ENCODE measurements at regions not wholly inside any gene's neighbourhood (a gene's known extent, or its start where the extent isn't known, plus 50 kb on each side); places are given as distances from the start of the nearest gene placed in this dataset.

DNA sequence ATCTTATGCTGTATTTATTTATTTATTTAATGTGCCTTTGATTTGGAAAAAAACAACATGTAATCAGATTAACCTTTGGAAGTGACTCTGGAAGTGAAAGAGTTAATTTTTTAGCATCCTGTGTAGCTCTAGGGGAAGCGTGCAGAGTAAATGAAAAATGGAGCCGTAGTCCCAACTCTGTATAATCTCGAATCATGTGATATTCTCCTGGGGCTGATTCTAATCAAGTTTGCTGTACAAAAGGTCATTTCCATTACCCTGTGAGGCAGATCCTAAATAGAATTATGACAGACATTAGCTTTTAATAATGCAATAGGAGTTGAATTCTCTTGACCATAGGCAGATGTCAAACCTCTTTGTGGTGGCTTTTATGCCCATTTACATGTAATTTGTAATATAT lies 238.6 kb upstream of the CSNK1A1L start:
- TF ChIP-seq EGR1 (IDR thresholded peaks at IDR 0.05; ENCODE audit: low read depth) (no peak), CEBPB (IDR thresholded peaks at IDR 0.05; ENCODE audit: low read depth) (no peak), SIN3A (IDR thresholded peaks at IDR 0.05; ENCODE audit: low read depth) (no peak), SP1 (IDR thresholded peaks at IDR 0.05; ENCODE audit: low read depth) (no peak), EZH2phosphoT487 (IDR thresholded peaks at IDR 0.05; ENCODE audit: borderline replicate concordance) (no peak), ZNF274 (IDR thresholded peaks at IDR 0.05; ENCODE audit: low read depth, low read length) (no peak), SRF (IDR thresholded peaks at IDR 0.05; ENCODE audit: low read depth) (no peak)
- TF ChIP-seq, protein P1, sequence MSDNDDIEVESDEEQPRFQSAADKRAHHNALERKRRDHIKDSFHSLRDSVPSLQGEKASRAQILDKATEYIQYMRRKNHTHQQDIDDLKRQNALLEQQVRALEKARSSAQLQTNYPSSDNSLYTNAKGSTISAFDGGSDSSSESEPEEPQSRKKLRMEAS (IDR thresholded peaks at IDR 0.05), result no peak
- TF ChIP-seq, protein P2, sequence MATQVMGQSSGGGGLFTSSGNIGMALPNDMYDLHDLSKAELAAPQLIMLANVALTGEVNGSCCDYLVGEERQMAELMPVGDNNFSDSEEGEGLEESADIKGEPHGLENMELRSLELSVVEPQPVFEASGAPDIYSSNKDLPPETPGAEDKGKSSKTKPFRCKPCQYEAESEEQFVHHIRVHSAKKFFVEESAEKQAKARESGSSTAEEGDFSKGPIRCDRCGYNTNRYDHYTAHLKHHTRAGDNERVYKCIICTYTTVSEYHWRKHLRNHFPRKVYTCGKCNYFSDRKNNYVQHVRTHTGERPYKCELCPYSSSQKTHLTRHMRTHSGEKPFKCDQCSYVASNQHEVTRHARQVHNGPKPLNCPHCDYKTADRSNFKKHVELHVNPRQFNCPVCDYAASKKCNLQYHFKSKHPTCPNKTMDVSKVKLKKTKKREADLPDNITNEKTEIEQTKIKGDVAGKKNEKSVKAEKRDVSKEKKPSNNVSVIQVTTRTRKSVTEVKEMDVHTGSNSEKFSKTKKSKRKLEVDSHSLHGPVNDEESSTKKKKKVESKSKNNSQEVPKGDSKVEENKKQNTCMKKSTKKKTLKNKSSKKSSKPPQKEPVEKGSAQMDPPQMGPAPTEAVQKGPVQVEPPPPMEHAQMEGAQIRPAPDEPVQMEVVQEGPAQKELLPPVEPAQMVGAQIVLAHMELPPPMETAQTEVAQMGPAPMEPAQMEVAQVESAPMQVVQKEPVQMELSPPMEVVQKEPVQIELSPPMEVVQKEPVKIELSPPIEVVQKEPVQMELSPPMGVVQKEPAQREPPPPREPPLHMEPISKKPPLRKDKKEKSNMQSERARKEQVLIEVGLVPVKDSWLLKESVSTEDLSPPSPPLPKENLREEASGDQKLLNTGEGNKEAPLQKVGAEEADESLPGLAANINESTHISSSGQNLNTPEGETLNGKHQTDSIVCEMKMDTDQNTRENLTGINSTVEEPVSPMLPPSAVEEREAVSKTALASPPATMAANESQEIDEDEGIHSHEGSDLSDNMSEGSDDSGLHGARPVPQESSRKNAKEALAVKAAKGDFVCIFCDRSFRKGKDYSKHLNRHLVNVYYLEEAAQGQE (IDR thresholded peaks at IDR 0.05; ENCODE audit: low read depth), result no peak
- TF ChIP-seq, protein P3, sequence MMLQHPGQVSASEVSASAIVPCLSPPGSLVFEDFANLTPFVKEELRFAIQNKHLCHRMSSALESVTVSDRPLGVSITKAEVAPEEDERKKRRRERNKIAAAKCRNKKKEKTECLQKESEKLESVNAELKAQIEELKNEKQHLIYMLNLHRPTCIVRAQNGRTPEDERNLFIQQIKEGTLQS (IDR thresholded peaks at IDR 0.05), result no peak

More for the DNA sequence above, 238.6 kb upstream of the CSNK1A1L start:
- Histone ChIP-seq H2AFZ (ENCODE audit: low read depth, low read length, poor library complexity, severe bottlenecking) (no peak overlapping the region), H3K36me3 (ENCODE audit: control insufficient read depth in 1 of 2, insufficient read depth in 2 of 2, low read length in 2 of 2) (no peaks in the 10 kb centered on the region), H3K4me2 (ENCODE audit: low read length) (no peak overlapping the region), H4K20me1 (ENCODE audit: insufficient read depth) (no peaks in the 10 kb centered on the region), H3K79me2 (ENCODE audit: insufficient read depth, low read length) (no peaks in the 10 kb centered on the region), H3K27me3 (ENCODE audit: insufficient read depth, low read length) (no peaks in the 10 kb centered on the region), H3K4me1 (ENCODE audit: control insufficient read depth in 1 of 2, insufficient read depth in 2 of 2, low read length in 2 of 2) (no peaks in the 10 kb centered on the region), H3K9ac (ENCODE audit: low read length) (no peak overlapping the region), H3K4me3 (replicated peaks in 1 of 2; ENCODE audit: low read depth in 1 of 2, low read length in 2 of 2) (no peak overlapping the region), H3K9me3 (ENCODE audit: control insufficient read depth in 1 of 2, insufficient read depth in 1 of 2, low read depth in 1 of 2, low read length in 2 of 2) (peaks cover 5 to 8% of the 10 kb centered on the region in 2 experiments; a peak in 2 of 4 replicates), H3K9me2 (ENCODE audit: insufficient read depth) (no peaks in the 10 kb centered on the region), H3K27ac (ENCODE audit: low read depth, low read length) (no peak overlapping the region)
- BruUV-seq (replicated peaks), result no TSS peak
- ATAC-seq, result no peak
- DNase-seq (ENCODE audit: low read depth, low spot score), result no peak
- ChIA-PET POLR2A (no interaction called here), RAD21 (ENCODE audit: low non-redundant PET in 1 of 2, low total read pairs in 2 of 2, uncharacterized antibody in 2 of 2, unreplicated experiment in 2 of 2) (no interaction called here), CTCF (no interaction called here)
- intact Hi-C loops (cut with micrococcal nuclease), result no loop called here

Measured in HCT116 (cell line).